ENCODE measurements at regions not wholly inside any gene's neighbourhood (a gene's known extent, or its start where the extent isn't known, plus 50 kb on each side); places are given as distances from the start of the nearest gene placed in this dataset.
"Not testable (repeated sequence)": the region's sequence is repeated elsewhere in the genome, so short reads cannot be mapped to it uniquely, and the experiment has no call there.

- no peak for DNase-seq
These were observed 72.4 kb downstream of the FH start for GRCh38 chr1:241447031-241447644.

GRCh38 chr1:241444836-241445235 lies 74.7 kb downstream of the FH start:
- no peak for DNase-seq

- DNase-seq, result no peak
These were observed 76.0 kb downstream of the FH start for GRCh38 chr1:241443561-241443960.

- DNase-seq, result no peak
These were observed 76.9 kb downstream of the FH start for GRCh38 chr1:241442686-241443085.

GRCh38 chr1:241440904-241441303 lies 78.7 kb downstream of the FH start:
- no peak for DNase-seq

GRCh38 chr1:241438686-241439085 lies 80.9 kb downstream of the FH start:
- not testable (repeated sequence) for DNase-seq

- DNase-seq, result no peak
These were observed 75.2 kb upstream of the RGS7 start for GRCh38 chr1:241432241-241432640.

- not testable (repeated sequence) for DNase-seq
These were observed 68.1 kb upstream of the RGS7 start for GRCh38 chr1:241425091-241425490.

GRCh38 chr1:241424480-241424971 lies 67.5 kb upstream of the RGS7 start:
- DNase-seq, result no peak

- DNase-seq, result peak; percentile 73
These were observed 66.8 kb upstream of the RGS7 start for GRCh38 chr1:241423541-241424479.

GRCh38 chr1:241422470-241422869 lies 65.5 kb upstream of the RGS7 start:
- no peak for DNase-seq

GRCh38 chr1:241419986-241420385 lies 63.0 kb upstream of the RGS7 start:
- peak; percentile 86 for DNase-seq

GRCh38 chr1:241417258-241417657 lies 60.3 kb upstream of the RGS7 start:
- DNase-seq, result no peak

GRCh38 chr1:241413974-241414373 lies 57.0 kb upstream of the RGS7 start:
- DNase-seq, result no peak

GRCh38 chr1:241413386-241413785 lies 56.4 kb upstream of the RGS7 start:
- peak; percentile 65 for DNase-seq

GRCh38 chr1:241412646-241413045 lies 55.6 kb upstream of the RGS7 start:
- DNase-seq, result no peak

- peak; percentile 76 for DNase-seq
These were observed 54.9 kb upstream of the RGS7 start for GRCh38 chr1:241411776-241412338.

- peak; percentile 77 for DNase-seq
These were observed 54.2 kb upstream of the RGS7 start for GRCh38 chr1:241411056-241411775.

- DNase-seq, result no peak
These were observed 51.2 kb upstream of the RGS7 start for GRCh38 chr1:241408170-241408569.

Data from fibroblast of skin of scalp (primary cell).